GM18517 (cell line): ENCODE measurements at regions not wholly inside any gene's neighbourhood (a gene's known extent, or its start where the extent isn't known, plus 50 kb on each side); places are given as distances from the start of the nearest gene placed in this dataset.
"Not testable (repeated sequence)": the region's sequence is repeated elsewhere in the genome, so short reads cannot be mapped to it uniquely, and the experiment has no call there.

Source experiments
- ATAC-seq: cut with Tn5 transposase; IDR thresholded peaks from one replicate; pipeline ENCODE4 v1.9.1; 2021; ENCODE audit warnings: mild to moderate bottlenecking, moderate library complexity; ENCODE audit not compliant: unreplicated experiment

GRCh38 chr14:82872494-82872893, 1338.8 kb upstream of the SEL1L start:
- no peak for ATAC-seq

GRCh38 chr14:82878951-82879350, 1345.3 kb upstream of the SEL1L start:
- no peak for ATAC-seq

- no peak for ATAC-seq
Measured at GRCh38 chr14:82879949-82880535, 1346.4 kb upstream of the SEL1L start.

DNA sequence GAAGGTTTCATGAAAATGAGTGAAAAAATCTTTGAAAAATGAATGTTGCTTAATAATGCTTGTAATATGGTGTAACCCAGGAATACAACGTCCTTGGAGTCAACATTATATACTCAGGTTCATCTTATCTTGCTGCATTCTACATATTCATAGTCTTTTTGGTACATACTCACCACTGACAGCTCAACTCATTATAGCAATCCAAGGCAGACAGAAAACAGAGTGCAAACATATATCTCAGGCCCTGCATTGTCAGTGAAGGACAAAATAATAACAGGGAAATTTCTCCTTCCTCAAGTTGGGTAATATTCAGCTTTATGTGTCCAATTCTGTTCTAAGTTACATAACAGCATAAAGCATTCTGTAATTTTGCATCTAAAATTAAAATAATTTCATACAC, 1353.0 kb upstream of the SEL1L start:
- no peak for ATAC-seq

DNA sequence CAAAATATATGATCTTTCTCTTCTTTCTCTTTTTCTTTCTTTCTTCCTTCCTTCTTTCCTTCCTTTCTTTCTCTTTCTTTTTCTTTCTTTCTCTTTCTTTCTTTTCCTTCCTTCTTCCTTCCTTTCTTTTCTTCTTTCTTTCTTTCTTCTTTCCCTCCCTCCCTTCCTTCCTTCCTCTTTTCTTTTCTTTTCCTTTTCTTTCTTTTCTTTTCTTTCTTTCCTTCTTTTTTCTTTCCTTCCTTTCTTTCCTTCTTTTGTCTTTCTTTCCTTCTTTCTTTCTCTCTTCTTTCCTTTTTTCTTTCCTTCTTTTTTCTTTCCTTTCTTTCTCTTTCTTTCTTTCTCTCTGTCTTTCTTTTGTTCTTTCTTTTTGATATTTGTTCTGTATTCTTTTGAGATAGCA, 1356.0 kb upstream of the SEL1L start:
- no peak for ATAC-seq

- ATAC-seq = no peak
Measured at GRCh38 chr14:82896476-82896875, 1362.8 kb upstream of the SEL1L start.

DNA sequence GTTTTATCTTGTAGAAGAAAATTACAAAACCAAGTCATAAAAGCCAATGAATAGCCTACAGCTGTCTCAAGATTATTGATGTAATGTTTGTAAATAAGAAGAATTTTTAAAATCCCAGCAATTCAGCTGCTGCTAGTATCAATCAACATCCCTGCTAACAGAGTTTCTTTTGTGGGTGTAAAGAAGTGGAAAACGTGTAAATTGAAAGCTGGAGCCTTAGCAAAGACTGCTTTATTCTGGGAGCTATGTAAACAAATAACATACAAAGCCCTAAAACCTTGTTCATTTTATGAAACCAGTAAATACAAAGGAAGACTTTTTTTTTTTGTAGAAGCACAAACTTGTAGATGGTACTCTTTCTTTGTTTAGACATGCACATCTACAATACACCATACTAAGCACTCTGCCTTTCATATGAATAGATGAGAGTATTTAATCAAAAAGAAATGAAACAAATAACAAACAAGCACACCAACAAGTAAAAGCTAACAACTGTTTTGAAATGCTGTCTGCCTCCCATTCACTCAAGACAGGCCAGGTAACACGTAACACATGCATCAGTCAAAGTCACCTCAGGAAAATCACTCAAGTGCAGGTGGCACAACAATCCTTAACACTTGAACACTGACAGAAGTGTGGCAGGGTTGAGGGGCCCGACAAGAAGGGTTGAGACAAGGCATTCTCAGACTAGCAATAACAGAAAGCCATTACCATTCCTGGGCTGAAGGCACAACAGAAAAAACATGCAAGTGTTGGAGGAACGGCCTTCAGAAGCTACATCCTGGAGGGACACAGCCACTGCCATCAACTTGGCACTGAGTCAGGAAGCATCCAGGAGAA, 1364.0 kb upstream of the SEL1L start:
- ATAC-seq = no peak

DNA sequence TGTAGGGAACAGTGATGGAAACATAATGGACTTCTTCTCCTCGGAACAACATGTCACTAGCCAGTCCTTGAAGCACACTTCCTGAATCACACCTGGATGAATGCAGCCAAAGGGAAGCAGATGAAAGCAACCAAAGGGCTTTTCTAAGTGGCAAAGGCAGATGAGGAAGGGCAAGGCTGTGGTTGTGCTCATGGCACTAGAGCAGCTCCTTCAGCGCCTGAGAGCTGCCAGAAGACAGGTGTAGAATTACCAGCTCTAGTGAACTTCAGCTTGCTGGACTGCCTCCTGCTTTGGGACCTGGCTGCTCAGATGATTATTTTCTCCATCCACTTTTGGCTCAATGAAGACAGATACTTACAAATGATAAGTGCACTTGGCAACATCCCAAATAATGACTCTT, 1372.1 kb upstream of the SEL1L start:
- no peak for ATAC-seq

DNA sequence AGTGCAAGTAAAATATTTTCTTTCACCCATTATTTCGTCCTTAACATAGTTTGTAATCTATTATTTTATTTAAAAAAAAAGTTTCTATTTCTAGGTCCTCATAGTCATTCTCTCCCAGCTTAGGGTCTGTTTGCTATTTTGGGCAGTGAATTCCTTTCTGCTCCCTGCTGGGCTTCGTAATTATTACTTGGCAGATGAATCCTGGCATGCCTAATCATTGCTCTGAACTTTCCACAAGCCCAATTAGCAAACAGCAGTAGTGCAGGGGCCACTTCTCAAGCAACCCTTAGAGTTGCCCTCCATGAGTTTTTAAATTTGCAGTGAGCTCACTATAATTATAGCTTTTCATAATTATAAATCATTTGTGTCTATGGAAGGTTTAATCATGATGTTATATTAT, 1378.3 kb upstream of the SEL1L start:
- no peak for ATAC-seq

DNA sequence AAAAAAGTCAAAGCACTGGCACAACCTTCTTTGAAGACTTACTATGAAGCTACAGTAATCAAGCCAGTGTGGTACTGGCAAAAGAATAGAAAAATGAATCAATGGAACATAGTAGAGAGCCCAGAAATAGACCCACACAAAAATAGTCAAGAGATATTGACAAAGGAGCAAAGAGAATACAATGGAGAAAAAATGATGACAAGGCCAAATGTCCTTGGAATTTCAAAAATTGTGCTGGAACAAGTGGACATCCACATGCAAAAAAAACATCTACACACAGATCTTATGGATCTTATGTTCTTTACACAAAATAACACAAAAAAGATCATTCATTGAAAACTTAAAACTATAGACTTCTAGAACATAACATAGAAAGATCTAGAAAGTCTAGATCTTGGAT, 1379.7 kb upstream of the SEL1L start:
- ATAC-seq = no peak

- no peak for ATAC-seq
Measured at GRCh38 chr14:82915381-82915780, 1381.7 kb upstream of the SEL1L start.

DNA sequence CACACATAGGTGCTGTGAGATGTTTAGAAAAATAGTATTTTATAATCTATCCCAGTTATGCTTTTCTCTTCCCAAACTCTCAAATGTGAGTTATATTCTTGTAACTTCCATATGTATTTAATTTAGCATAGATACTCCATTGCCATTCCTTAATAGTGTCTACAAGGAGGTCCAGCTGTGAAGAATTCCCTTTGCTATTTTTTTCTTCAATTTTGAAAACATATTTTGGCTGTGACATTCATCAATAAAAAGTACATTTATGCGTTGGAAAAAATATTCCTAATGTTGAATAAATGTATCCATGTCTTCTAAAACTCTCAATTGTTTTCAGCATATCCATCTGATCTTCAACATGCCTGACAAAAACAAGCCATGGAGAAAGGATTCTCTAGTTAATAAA, 1402.0 kb upstream of the SEL1L start:
- no peak for ATAC-seq

GRCh38 chr14:82951171-82951570, 1417.5 kb upstream of the SEL1L start:
- ATAC-seq = no peak

DNA sequence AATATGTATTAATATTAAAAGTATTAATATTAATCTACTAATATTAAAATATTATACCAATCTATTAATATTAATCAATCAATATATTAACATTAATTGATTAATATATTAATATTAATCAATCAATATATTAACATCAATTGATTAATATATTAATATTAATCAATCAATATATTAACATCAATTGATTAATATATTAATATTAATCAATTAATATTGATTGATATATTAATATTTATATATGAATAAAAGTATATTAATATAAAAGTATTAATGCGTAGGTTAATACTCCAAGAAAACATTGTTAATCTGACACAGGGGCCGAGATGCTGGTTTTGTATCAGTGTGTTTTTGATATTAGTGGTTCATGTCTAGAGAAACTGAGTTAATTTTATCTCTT, 1430.1 kb upstream of the SEL1L start:
- no peak for ATAC-seq

GRCh38 chr14:82987502-82988124, 1454.0 kb upstream of the SEL1L start:
- no peak for ATAC-seq

GRCh38 chr14:82994547-82994946, 1460.9 kb upstream of the SEL1L start:
- not testable (repeated sequence) for ATAC-seq

DNA sequence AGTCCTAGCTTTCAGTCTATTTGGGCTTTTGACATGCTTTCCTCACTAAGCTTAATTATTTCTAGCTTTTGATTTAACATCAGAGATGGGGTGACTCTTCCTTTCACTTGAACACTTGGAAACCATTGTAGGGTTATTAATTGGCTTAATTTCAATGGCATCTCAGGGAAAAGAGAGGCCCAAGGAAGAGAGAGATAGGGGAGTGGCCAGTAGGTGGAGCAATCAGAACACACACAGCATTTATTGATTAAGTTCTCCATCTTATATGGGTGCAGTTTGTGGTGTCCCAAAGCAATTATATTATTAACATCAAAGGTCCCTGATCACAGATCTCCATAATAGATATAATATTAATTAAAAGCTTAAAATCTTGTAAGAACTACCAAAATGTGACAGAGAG, 1466.1 kb upstream of the SEL1L start:
- ATAC-seq = no peak

- ATAC-seq = no peak
Measured at GRCh38 chr14:83004456-83005006, 1470.9 kb upstream of the SEL1L start.

- no peak for ATAC-seq
Measured at GRCh38 chr14:83006121-83006670, 1472.5 kb upstream of the SEL1L start.

DNA sequence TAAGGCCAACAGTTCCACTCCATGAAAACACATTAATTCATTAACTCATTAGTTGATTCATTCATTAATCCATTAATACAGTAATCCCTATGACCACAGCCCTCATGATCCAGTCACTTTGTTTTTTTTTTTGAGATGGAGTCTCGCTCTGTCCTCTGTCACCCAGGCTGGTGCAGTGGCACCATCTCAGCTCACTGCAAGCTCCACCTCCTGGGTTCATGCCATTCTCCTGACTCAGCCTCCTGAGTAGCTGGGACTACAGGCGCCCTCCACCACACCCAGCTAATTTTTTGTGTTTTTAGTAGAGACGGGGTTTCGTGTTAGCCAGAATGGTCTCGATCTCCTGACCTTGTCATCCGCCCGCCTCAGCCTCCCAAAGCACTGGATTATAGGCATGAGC, 1473.4 kb upstream of the SEL1L start:
- not testable (repeated sequence) for ATAC-seq

DNA sequence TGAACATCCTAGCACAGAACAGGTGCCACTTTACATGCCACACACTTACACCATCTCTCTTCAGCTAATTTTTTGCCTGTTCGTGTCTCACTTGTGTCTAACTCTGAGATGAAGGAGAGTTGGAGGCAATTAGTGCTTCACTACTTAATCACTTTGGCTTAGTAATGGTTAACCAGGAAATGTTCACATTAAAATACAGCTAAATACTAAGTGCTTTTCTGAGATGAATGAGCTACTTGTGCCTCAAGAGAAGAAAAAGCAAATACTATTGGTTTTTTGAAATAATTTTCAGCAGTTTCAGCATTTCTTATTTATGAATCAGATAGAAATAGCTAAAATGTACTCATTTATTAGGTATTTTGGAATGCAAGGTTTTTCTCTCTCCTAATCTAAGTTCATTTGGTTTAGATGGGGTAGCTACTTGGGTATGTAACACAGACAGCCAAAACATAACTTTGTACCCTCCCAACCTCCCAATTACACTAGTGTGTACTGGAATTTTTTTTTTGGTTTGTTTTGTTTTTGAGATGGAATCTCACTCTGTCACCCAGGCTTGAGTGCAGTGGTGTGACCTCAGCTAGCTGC, 1474.1 kb upstream of the SEL1L start:
- ATAC-seq = no peak
